ENCODE measurements at regions not wholly inside any gene's neighbourhood (a gene's known extent, or its start where the extent isn't known, plus 50 kb on each side); places are given as distances from the start of the nearest gene placed in this dataset.

- no peak overlapping the region for H3K27ac ChIP-seq
- TF ChIP-seq ZFX (IDR thresholded peaks at IDR 0.05) (no peak), CTCF (conservative IDR thresholded peaks at IDR 0.05) (no peak)
Measured at GRCh38 chr3:79824166-79824565, 56.4 kb upstream of the ROBO1 start.

GRCh38 chr3:79822076-79822475 is 54.3 kb upstream of the ROBO1 start:
- TF ChIP-seq CTCF (conservative IDR thresholded peaks at IDR 0.05) (no peak), ZFX (IDR thresholded peaks at IDR 0.05) (no peak)
- no peak overlapping the region for H3K27ac ChIP-seq

- H3K27ac ChIP-seq = no peak overlapping the region
- TF ChIP-seq CTCF (conservative IDR thresholded peaks at IDR 0.05) (no peak), ZFX (IDR thresholded peaks at IDR 0.05) (no peak)
Measured at GRCh38 chr3:79820089-79820488, 52.3 kb upstream of the ROBO1 start.

- no peak for TF ChIP-seq CTCF (conservative IDR thresholded peaks at IDR 0.05)
- no peak for TF ChIP-seq ZFX (IDR thresholded peaks at IDR 0.05)
- no peak overlapping the region for H3K27ac ChIP-seq
Measured at GRCh38 chr3:79818015-79818414, 50.2 kb upstream of the ROBO1 start.
